Gastroesophageal sphincter (tissue), 3 donors: ENCODE measurements at regions not wholly inside any gene's neighbourhood (a gene's known extent, or its start where the extent isn't known, plus 50 kb on each side); places are given as distances from the start of the nearest gene placed in this dataset.

Experiments
- CTCF ChIP-seq, 4 experiments: fragments of 200-600 bp in 2 of 4; fragments of 450-650 bp in 2 of 4; sonication (generic) in 1 of 4; IDR thresholded peaks; one replicate each; pipeline ENCODE4 v1.5.1; 2017 to 2019; ENCODE audit warnings: antibody characterized with exemption in 4 of 4, mild to moderate bottlenecking in 2 of 4, moderate library complexity in 2 of 4
- POLR2A ChIP-seq, 2 donors: fragments of 450-650 bp; IDR thresholded peaks; one replicate each; pipeline ENCODE4 v1.6.1; 2017; ENCODE audit warnings: antibody characterized with exemption in 2 of 2, mild to moderate bottlenecking in 2 of 2, moderate library complexity in 1 of 2
- POLR2AphosphoS5 ChIP-seq: sonication (generic); formaldehyde crosslinking; IDR thresholded peaks from one replicate; pipeline ENCODE4 v1.6.1; 2017; ENCODE audit warnings: antibody characterized with exemption

DNA sequence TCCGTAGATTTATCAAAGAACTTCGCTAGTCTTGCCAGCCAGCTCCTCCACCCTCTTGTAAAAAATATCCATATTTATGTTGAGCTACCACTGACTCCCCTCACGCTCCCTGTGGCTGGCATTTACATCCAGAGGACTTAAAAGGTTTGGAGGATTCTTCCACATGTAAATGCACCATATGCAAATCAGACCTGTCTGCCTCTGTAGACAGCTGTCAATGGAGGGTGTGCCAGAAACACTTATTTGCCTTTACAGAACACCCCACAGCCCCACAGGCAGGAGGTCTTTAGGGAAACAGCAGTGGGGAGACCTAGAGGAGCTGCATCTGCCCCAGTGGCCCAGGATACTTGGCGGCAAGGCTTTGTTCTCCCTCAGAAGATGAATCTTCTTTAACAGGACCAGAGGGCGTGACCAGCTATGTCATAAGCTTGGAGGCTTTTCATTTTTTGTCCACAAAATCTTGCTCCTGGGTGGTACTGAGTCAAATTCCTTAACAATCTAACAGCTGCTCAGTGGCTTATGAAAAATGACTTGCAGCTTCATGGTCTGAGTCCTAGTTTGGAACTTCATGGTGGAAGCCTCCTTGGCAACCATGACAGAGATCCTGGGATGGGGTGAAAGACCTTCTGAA, 535.8 kb downstream of the EBF1 start:
- TF ChIP-seq CTCF (IDR thresholded peaks at IDR 0.05) (no peak), POLR2A (IDR thresholded peaks at IDR 0.05) (no peak), POLR2AphosphoS5 (no peak)
